ENCODE measurements at regions not wholly inside any gene's neighbourhood (a gene's known extent, or its start where the extent isn't known, plus 50 kb on each side); places are given as distances from the start of the nearest gene placed in this dataset.

DNA sequence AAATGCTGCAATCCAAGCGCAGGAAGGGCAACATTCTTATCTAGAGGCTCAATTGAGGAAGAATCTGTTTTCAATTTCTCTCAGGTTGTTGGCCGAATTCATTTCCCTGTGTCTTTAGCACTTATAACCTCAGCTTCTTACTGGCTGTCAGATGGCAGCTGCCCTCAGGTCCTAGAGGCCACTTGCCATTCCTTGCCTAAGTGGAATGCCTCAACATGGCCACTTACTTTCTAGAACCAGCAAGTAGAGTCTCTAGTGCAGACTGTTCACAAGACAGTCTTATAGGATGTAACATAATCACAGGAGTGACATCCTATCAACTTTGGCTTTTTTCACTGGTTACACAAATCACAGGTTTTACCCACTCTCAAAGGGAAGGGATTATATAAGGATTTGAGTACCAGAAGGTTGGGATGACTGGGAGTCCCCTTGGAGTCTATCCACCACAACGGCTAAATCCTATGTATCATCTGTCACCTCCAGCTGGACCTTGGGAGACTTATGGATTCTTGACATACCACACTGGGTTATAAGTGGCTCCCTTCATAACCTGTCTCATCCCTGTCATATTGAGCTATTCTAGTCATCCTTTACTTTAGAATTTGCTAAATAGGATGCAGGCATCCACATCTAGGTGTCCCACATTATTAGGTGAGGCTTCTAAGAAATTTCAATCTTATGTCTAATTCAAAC, 297.9 kb upstream of the CTSO start:
- no peak for TF ChIP-seq CTCF (IDR thresholded peaks at IDR 0.05)
- TF ChIP-seq ZFX (IDR thresholded peaks at IDR 0.05; ENCODE audit: borderline replicate concordance): no peak
- no peak overlapping the region for H3K27ac ChIP-seq

- TF ChIP-seq CTCF (IDR thresholded peaks at IDR 0.05): no peak
- TF ChIP-seq ZFX (IDR thresholded peaks at IDR 0.05; ENCODE audit: borderline replicate concordance): no peak
- H3K27ac ChIP-seq: no peak overlapping the region
These were observed 295.3 kb upstream of the CTSO start for GRCh38 chr4:156248917-156249316.

DNA sequence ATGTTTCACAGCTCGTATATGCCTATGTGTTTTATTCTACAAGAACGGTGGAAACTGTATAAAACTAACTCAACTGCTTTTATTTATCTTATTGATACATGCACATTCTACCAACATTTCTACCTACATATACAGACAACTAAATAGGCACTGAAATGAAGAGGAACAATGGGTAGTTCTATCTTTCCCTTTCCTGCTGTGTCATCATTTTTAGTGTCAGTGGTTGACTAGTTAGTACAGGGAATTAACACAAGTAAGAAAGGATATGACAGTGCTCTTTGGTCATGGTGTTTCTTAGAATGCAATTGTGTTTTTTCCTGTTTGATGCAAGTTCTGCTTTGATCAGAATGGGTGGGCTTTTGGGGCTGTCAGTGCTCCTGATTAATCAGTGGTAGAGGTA, 293.8 kb upstream of the CTSO start:
- TF ChIP-seq ZFX (IDR thresholded peaks at IDR 0.05; ENCODE audit: borderline replicate concordance) (no peak), CTCF (IDR thresholded peaks at IDR 0.05) (no peak)
- no peak overlapping the region for H3K27ac ChIP-seq

- no peak overlapping the region for H3K27ac ChIP-seq
- TF ChIP-seq CTCF (IDR thresholded peaks at IDR 0.05) (no peak), ZFX (IDR thresholded peaks at IDR 0.05; ENCODE audit: borderline replicate concordance) (no peak)
These were observed 289.3 kb upstream of the CTSO start for GRCh38 chr4:156243015-156243414.

DNA sequence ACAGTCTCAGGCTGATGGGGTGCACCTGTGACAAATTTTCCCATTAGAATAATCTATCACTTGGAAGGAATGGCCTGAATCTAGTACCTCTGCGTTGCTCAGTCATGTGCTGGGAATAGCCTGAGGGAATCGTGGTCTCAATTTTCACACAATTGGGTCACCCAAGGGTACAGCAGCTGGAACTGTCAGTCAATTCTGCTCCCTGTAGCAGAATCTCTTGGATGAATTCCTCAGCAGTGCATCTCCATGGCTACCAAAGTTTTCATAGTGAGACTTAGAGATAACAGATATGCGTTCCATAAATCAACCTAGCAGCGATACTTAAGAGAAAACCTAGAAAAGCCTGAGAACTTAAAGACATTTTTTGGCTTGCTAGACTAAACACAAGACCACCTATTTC, 288.7 kb upstream of the CTSO start:
- H3K27ac ChIP-seq: no peak overlapping the region
- TF ChIP-seq CTCF (IDR thresholded peaks at IDR 0.05) (no peak), ZFX (IDR thresholded peaks at IDR 0.05; ENCODE audit: borderline replicate concordance) (no peak)

DNA sequence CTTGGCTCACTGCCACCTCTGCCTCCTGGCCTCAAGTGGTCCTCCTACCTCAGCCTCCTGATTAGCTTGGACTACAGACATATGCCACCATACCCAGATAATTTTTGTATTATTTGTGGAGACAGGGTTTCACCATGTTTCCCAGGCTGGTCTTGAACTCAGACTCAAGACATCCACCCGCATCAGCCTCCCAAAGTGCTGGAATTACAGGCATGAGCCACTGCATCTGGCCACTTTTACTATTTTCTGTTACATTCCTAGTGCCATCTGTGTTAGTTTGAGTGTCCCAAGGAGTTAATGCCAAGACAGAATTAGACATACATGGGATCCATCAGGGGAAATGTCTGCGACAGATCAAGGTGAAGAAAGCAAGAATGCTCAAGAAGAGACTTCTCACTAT, 288.2 kb upstream of the CTSO start:
- H3K27ac ChIP-seq: no peak overlapping the region
- TF ChIP-seq ZFX (IDR thresholded peaks at IDR 0.05; ENCODE audit: borderline replicate concordance) (no peak), CTCF (IDR thresholded peaks at IDR 0.05) (no peak)

- no peak overlapping the region for H3K27ac ChIP-seq
- TF ChIP-seq ZFX (IDR thresholded peaks at IDR 0.05; ENCODE audit: borderline replicate concordance) (no peak), CTCF (IDR thresholded peaks at IDR 0.05) (no peak)
These were observed 284.5 kb upstream of the CTSO start for GRCh38 chr4:156238171-156238570.

Measured in 22Rv1 (cell line).